ENCODE measurements at regions not wholly inside any gene's neighbourhood (a gene's known extent, or its start where the extent isn't known, plus 50 kb on each side); places are given as distances from the start of the nearest gene placed in this dataset.

- Histone ChIP-seq H3K4me3 (ENCODE audit: low read length in 3 of 3) (no peak overlapping the region), H3K9me3 (ENCODE audit: control insufficient read depth in 2 of 3, insufficient read depth in 1 of 3, low read length in 3 of 3) (peaks cover 0 to 14% (median 10%) of the 10 kb centered on the region in 3 donors), H3K36me3 (ENCODE audit: control insufficient read depth in 2 of 3, insufficient read depth in 3 of 3, low read length in 3 of 3) (no peaks in the 10 kb centered on the region), H3K27ac (ENCODE audit: low read depth in 2 of 2, low read length in 2 of 2) (no peak overlapping the region), H3K27me3 (ENCODE audit: control insufficient read depth, insufficient read depth, low read length) (no peaks in the 10 kb centered on the region), H3K4me1 (ENCODE audit: control insufficient read depth in 2 of 3, insufficient read depth in 2 of 3, low read depth in 1 of 3, low read length in 3 of 3) (no peaks in the 10 kb centered on the region), H3K9ac (ENCODE audit: low read length in 3 of 3) (no peak overlapping the region)
- DNase-seq (no peak), FAIRE-seq (no peak)
- intact Hi-C loops (cut with DNase I): no loop called here
- no peak for TF ChIP-seq CTCF (IDR thresholded peaks at IDR 0.05; ENCODE audit: borderline replicate concordance, extremely low read depth, insufficient read depth)
Observed at GRCh38 chr1:163684785-163685184, 363.0 kb downstream of the NUF2 start.

GRCh38 chr1:163692266-163692665 lies 370.5 kb downstream of the NUF2 start:
- intact Hi-C loops (cut with DNase I): no loop called here
- FAIRE-seq (no peak), DNase-seq (no peak)
- Histone ChIP-seq H3K4me3 (ENCODE audit: low read length in 3 of 3) (no peak overlapping the region), H3K4me1 (ENCODE audit: control insufficient read depth in 2 of 3, insufficient read depth in 2 of 3, low read depth in 1 of 3, low read length in 3 of 3) (no peaks in the 10 kb centered on the region), H3K9ac (ENCODE audit: low read length in 3 of 3) (no peak overlapping the region), H3K27ac (ENCODE audit: low read depth in 2 of 2, low read length in 2 of 2) (no peak overlapping the region), H3K36me3 (ENCODE audit: control insufficient read depth in 2 of 3, insufficient read depth in 3 of 3, low read length in 3 of 3) (no peaks in the 10 kb centered on the region), H3K27me3 (ENCODE audit: control insufficient read depth, insufficient read depth, low read length) (no peaks in the 10 kb centered on the region), H3K9me3 (ENCODE audit: control insufficient read depth in 2 of 3, insufficient read depth in 1 of 3, low read length in 3 of 3) (no peaks in the 10 kb centered on the region)
- TF ChIP-seq CTCF (IDR thresholded peaks at IDR 0.05; ENCODE audit: borderline replicate concordance, extremely low read depth, insufficient read depth): no peak

DNA sequence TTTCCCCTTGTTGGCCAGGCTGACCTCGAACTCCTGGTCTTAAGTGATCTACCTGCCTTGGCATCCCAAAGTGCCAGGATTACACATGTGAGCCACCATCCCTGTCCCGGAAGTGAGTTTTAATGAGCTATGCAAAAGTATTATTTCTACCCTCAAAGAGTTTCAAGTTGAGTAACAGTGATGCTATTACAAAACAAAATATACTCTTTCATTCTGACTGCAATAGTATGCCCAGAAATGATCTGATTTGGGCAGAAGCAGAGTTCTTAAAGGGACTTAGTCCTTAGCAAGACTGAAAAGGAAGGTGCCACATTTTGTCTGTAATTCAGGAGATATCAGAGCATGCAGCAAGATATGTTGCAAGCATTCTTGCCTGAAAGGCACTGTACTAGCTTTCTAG lies 375.4 kb downstream of the NUF2 start:
- H3K4me3 ChIP-seq (ENCODE audit: low read length in 3 of 3): no peak overlapping the region
- DNase-seq (no peak), FAIRE-seq (no peak)
- no peaks in the 10 kb centered on the region for H3K36me3 ChIP-seq (ENCODE audit: control insufficient read depth in 2 of 3, insufficient read depth in 3 of 3, low read length in 3 of 3)
- H3K4me1 ChIP-seq (ENCODE audit: control insufficient read depth in 2 of 3, insufficient read depth in 2 of 3, low read depth in 1 of 3, low read length in 3 of 3): no peaks in the 10 kb centered on the region
- no peaks in the 10 kb centered on the region for H3K9me3 ChIP-seq (ENCODE audit: control insufficient read depth in 2 of 3, insufficient read depth in 1 of 3, low read length in 3 of 3)
- no peaks in the 10 kb centered on the region for H3K27me3 ChIP-seq (ENCODE audit: control insufficient read depth, insufficient read depth, low read length)
- H3K27ac ChIP-seq (ENCODE audit: low read depth in 2 of 2, low read length in 2 of 2): no peak overlapping the region
- H3K9ac ChIP-seq (ENCODE audit: low read length in 3 of 3): no peak overlapping the region
- intact Hi-C loops (cut with DNase I): no loop called here
- TF ChIP-seq CTCF (IDR thresholded peaks at IDR 0.05; ENCODE audit: borderline replicate concordance, extremely low read depth, insufficient read depth): no peak

DNA sequence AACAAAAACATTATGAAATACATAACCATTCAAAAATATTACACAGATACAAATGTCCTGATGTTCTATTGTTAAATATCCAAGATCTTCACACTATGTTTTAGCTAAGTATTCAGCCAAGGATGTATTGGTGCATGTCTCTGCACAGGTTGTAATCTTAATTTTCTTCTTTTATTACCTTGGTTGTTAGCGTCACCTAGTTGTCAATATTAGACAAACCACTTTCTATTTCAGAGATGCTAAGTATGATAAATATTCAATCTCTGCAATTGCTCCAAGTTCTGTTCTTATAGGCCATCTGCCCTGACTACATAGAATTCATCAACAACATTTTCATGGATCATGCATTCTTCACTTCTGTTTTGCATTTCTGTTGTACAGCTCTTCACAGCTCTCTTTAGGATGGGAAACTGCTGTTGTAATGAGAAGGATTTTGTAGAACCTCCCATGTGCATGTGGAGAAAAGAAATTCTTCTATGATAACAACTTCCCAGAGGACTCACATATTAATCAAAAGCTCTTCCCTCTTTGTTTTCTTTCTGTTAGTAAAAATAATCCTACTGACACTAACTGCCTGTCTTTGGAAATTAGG lies 380.1 kb downstream of the NUF2 start:
- intact Hi-C loops (cut with DNase I): no loop called here
- FAIRE-seq (no peak), DNase-seq (peak in 2 of 5 donors; percentile 60 to 79)

More for the DNA sequence above, 380.1 kb downstream of the NUF2 start:
- Histone ChIP-seq H3K27ac (ENCODE audit: low read depth in 2 of 2, low read length in 2 of 2) (no peak overlapping the region), H3K4me1 (ENCODE audit: control insufficient read depth in 2 of 3, insufficient read depth in 2 of 3, low read depth in 1 of 3, low read length in 3 of 3) (no peaks in the 10 kb centered on the region), H3K4me3 (ENCODE audit: low read length in 3 of 3) (no peak overlapping the region), H3K9me3 (ENCODE audit: control insufficient read depth in 2 of 3, insufficient read depth in 1 of 3, low read length in 3 of 3) (no peaks in the 10 kb centered on the region), H3K9ac (ENCODE audit: low read length in 3 of 3) (no peak overlapping the region), H3K27me3 (ENCODE audit: control insufficient read depth, insufficient read depth, low read length) (no peaks in the 10 kb centered on the region), H3K36me3 (ENCODE audit: control insufficient read depth in 2 of 3, insufficient read depth in 3 of 3, low read length in 3 of 3) (no peaks in the 10 kb centered on the region)
- no peak for TF ChIP-seq CTCF (IDR thresholded peaks at IDR 0.05; ENCODE audit: borderline replicate concordance, extremely low read depth, insufficient read depth)

Data from kidney (tissue), 13 donors.